ENCODE measurements at regions not wholly inside any gene's neighbourhood (a gene's known extent, or its start where the extent isn't known, plus 50 kb on each side); places are given as distances from the start of the nearest gene placed in this dataset.

- TF ChIP-seq CTCF (IDR thresholded peaks at IDR 0.05; ENCODE audit: control insufficient read depth, extremely low read depth, insufficient read depth) = no peak
Observed at GRCh38 chr11:33525789-33526188, 174.8 kb downstream of the C11orf91 start.

GRCh38 chr11:33521384-33521783, 179.2 kb downstream of the C11orf91 start:
- no peak for TF ChIP-seq CTCF (IDR thresholded peaks at IDR 0.05; ENCODE audit: control insufficient read depth, extremely low read depth, insufficient read depth)
- no peak for DNase-seq (ENCODE audit: low read depth)

More at GRCh38 chr11:33525789-33526188, 174.8 kb downstream of the C11orf91 start:
- DNase-seq (ENCODE audit: low read depth) = no peak
- H3K4me3 ChIP-seq (ENCODE audit: low read depth, low read length) = no peak overlapping the region

GRCh38 chr11:33520112-33520511, 180.5 kb downstream of the C11orf91 start:
- no peak for TF ChIP-seq CTCF (IDR thresholded peaks at IDR 0.05; ENCODE audit: control insufficient read depth, extremely low read depth, insufficient read depth)
- H3K4me3 ChIP-seq (ENCODE audit: low read depth, low read length) = no peak overlapping the region
- no peak for DNase-seq (ENCODE audit: low read depth)

More at GRCh38 chr11:33521384-33521783, 179.2 kb downstream of the C11orf91 start:
- H3K4me3 ChIP-seq (ENCODE audit: low read depth, low read length) = no peak overlapping the region

- TF ChIP-seq CTCF (IDR thresholded peaks at IDR 0.05; ENCODE audit: control insufficient read depth, extremely low read depth, insufficient read depth) = no peak
- DNase-seq (ENCODE audit: low read depth) = no peak
- no peak overlapping the region for H3K4me3 ChIP-seq (ENCODE audit: low read depth, low read length)
Observed at GRCh38 chr11:33515347-33515746, 185.3 kb downstream of the C11orf91 start.

GRCh38 chr11:33514079-33514925, 186.3 kb downstream of the C11orf91 start:
- H3K4me3 ChIP-seq (ENCODE audit: low read depth, low read length) = no peak overlapping the region
- no peak for DNase-seq (ENCODE audit: low read depth)
- TF ChIP-seq CTCF (IDR thresholded peaks at IDR 0.05; ENCODE audit: control insufficient read depth, extremely low read depth, insufficient read depth) = no peak

GRCh38 chr11:33509632-33510031, 191.0 kb downstream of the C11orf91 start:
- TF ChIP-seq CTCF (IDR thresholded peaks at IDR 0.05; ENCODE audit: control insufficient read depth, extremely low read depth, insufficient read depth) = no peak
- no peak for DNase-seq (ENCODE audit: low read depth)
- H3K4me3 ChIP-seq (ENCODE audit: low read depth, low read length) = no peak overlapping the region

GRCh38 chr11:33507967-33508366, 192.7 kb downstream of the C11orf91 start:
- no peak overlapping the region for H3K4me3 ChIP-seq (ENCODE audit: low read depth, low read length)
- no peak for TF ChIP-seq CTCF (IDR thresholded peaks at IDR 0.05; ENCODE audit: control insufficient read depth, extremely low read depth, insufficient read depth)
- no peak for DNase-seq (ENCODE audit: low read depth)
